GM20000 (cell line): ENCODE measurements at regions not wholly inside any gene's neighbourhood (a gene's known extent, or its start where the extent isn't known, plus 50 kb on each side); places are given as distances from the start of the nearest gene placed in this dataset.
"Not testable (repeated sequence)": the region's sequence is repeated elsewhere in the genome, so short reads cannot be mapped to it uniquely, and the experiment has no call there.

Experiments used
- DNase-seq: peaks from one replicate; pipeline ENCODE4 v3.0.0; 2012; ENCODE audit warnings: low spot score
- CTCF ChIP-seq: IDR thresholded peaks from 2 replicates; pipeline ENCODE4 v1.5.1; 2012; ENCODE audit warnings: mild to moderate bottlenecking, control low read depth; ENCODE audit errors: extremely low read depth, missing control alignments

DNA sequence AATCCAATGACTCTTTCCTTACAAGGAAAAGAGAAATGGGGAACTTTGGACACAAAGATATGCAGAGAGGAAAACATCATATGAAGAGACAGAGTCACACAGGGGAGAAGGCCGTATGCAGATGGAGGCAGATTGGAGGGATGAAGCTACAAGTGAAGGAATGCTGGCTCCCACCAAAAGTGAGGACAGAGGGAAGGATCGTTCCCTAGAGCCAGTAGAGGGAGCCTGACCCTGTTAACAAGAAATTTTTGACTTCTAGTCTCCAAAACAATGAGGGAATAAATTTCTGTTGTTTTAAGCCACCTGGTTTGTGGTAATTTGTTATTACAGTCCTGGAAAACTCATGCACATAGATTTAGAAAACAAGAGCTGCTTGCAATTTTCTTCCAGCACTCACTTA lies 169.3 kb downstream of the PMAIP1 start:
- DNase-seq: no peak
- TF ChIP-seq CTCF: no peak

- no peak for DNase-seq
- TF ChIP-seq CTCF: no peak
Measured at GRCh38 chr18:60067426-60068210, 167.8 kb downstream of the PMAIP1 start.

GRCh38 chr18:60066219-60066975 lies 166.6 kb downstream of the PMAIP1 start:
- no peak for TF ChIP-seq CTCF
- no peak for DNase-seq

DNA sequence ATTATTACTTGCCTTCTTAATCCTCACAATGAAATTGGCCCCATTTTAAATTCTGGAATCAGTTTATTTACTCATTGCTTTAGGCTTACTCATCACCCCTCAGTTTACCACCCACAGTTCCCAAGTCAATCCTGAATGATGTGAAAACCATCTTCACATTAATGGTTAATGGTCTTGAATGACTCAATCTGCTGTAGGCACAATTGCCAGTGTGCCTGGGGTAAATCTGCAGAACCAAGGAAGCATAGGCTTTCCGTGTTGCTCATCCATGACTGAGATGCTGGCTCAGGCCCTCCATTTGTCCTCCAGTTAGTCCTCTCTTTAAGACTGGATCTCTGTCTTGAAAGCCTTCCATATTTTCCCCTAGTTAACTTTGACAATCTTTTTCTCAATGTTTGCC lies 164.5 kb downstream of the PMAIP1 start:
- no peak for DNase-seq
- TF ChIP-seq CTCF: no peak

DNA sequence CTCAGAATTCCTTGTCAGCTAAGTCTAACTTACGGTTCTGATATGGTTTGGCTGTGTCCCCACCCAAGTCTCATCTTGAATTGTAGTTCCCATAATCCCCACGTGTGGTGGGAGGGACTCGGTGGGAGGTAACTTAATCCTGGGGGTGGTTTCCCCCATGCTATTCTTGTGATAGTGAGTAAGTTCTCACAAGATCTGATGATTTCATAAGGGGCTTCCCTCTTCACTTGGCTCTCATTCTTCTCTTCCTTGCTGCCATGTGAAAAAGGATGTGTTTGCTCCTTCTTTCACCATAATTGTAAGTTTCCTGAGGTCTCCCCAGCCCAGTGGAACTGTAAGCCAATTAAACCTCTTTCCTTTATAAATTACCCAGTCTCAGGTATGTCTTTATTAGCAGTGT lies 163.0 kb downstream of the PMAIP1 start:
- DNase-seq: not testable (repeated sequence)

DNA sequence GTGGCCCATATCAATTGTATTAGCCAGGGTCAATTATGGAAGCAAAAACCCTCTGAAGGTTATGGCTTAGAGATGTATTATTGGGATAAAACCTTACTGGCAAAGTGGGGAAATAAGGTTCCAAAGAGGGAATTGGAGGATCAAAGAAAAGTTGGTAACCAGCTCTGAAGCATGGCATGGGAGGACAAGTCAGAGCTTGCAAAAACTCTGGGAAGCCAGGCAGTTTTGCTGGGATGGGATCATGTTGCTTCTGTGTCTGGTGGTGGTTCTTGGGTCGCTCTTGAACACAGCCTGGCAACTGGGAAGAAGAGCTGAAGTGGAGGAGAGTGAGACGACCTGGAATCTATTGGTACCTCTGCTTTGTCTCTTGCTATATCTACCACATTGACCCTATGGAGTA lies 162.6 kb downstream of the PMAIP1 start:
- DNase-seq: no peak
- no peak for TF ChIP-seq CTCF

DNA sequence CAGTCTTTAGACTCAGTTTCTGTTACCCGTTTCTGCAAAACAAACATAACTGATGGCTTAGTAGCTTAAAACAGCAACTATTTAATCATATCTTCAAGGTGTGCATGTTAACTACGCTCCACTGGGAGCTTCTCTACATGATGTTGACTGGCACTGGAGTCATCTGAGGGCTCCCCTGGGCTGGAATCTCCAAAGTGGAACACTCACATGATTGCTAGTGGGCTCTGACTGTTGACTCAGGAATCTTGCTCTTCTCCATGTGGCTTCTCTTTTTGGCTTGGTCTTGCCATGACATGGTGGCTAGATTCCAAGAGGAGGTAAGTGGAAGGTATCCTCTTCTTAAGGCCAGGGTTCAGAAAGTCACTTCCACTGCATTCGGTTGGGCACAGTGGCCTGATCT lies 160.8 kb downstream of the PMAIP1 start:
- DNase-seq: no peak
- no peak for TF ChIP-seq CTCF

- no peak for DNase-seq
- TF ChIP-seq CTCF: no peak
Measured at GRCh38 chr18:60060026-60060425, 160.2 kb downstream of the PMAIP1 start.
